ENCODE measurements at regions not wholly inside any gene's neighbourhood (a gene's known extent, or its start where the extent isn't known, plus 50 kb on each side); places are given as distances from the start of the nearest gene placed in this dataset.
"Not testable (repeated sequence)": the region's sequence is repeated elsewhere in the genome, so short reads cannot be mapped to it uniquely, and the experiment has no call there.

DNA sequence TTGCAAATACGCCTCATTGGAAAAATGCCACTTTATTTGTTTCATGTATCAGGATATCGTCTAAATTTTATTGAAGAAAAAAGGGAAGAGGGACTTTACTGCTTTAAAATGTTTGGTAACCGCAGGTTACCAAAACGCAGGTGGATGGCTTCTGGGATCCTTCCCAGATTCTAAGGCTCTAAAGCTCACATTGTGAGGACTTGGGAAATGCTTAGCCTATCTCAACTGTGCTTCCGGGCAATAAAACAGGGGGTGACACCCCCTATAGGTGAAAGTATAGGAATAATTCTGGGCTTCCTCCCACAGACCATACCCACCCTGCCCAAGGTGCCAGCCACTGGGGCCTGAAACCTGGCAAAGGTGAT is 73.2 kb upstream of the IPO5 start:
- no peak for ATAC-seq
- intact Hi-C loops (cut with DNase I): no loop called here

DNA sequence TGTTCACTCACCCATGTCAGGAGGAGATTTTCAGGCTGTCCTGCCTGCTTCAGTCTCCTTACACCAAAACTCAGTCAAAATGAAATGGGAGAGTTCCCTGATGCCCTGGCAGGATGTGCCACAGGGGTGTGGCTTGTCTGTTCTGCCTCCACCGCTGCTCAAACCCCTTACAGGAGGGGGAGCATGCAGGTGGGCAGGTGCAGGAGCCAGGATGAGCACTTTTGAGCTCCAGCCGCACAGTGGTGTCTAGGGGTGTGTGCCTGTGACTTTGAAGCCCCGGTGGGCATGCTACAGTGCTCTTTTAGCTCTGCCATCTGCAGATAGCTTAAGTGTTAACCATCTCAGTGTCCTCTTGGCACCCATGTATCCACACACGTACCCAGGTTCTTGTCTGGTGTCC is 71.9 kb upstream of the IPO5 start:
- ATAC-seq (no peak), DNase-seq (ENCODE audit: missing footprints) (no peak)
- intact Hi-C loops (cut with DNase I): no loop called here

More for the DNA sequence above, 73.2 kb upstream of the IPO5 start:
- no peak for DNase-seq (ENCODE audit: missing footprints)

DNA sequence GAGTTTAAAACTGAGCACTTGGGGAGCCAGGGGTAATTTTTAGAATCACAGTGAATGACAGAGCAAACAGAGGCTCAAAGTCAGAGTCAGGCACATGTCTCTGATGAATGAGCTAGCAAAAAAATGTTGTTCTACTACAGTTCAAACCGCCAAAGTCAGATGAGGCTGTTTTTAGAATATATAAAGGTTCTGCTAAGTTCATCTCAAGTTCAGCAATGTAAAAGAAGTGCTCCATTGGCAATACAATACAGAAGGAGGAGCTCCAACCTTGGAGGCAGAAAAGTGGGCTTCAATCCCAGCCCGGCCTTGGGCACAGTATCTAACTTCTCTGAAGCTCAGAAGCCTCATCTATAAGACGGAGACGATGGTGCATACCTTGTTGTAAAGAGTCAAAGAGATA is 70.1 kb upstream of the IPO5 start:
- ATAC-seq: no peak

DNA sequence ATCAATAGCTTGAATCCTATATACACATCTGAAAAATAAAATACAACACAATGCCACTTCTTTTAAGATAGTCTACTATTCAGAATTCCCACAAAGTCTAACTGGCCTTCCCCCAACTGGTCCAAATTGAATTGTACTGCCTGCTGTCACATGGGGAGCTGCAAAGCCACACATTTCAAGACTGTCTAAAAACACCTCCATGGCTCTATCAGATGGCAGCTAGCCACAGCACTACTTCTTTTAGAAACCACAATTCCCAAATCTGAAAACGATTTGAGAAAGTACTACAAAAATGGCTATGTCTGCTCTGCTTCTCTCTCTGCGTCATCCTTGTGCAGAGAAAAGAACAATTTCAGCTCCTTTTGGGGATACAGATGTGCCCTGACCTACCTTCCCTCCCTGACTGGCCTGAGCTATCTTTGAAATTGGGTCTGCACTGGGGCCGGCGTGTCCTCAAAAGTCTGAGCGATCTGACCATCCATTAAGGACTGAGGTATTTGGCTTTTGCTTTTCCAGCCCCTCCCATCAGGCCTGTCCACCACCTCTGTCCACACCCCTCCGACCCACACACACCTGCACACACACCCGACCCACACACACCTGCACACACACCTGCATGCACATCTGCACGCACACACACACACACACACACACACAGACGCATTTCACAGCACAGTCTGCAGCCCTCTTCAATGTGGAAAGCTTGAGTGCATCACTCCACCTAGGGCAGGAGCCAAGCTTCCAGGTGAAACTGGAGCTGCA is 68.6 kb upstream of the IPO5 start:
- DNase-seq (ENCODE audit: missing footprints) (no peak), ATAC-seq (no peak)
- intact Hi-C loops (cut with DNase I): no loop called here

More for the DNA sequence above, 70.1 kb upstream of the IPO5 start:
- DNase-seq (ENCODE audit: missing footprints): no peak
- intact Hi-C loops (cut with DNase I): no loop called here

DNA sequence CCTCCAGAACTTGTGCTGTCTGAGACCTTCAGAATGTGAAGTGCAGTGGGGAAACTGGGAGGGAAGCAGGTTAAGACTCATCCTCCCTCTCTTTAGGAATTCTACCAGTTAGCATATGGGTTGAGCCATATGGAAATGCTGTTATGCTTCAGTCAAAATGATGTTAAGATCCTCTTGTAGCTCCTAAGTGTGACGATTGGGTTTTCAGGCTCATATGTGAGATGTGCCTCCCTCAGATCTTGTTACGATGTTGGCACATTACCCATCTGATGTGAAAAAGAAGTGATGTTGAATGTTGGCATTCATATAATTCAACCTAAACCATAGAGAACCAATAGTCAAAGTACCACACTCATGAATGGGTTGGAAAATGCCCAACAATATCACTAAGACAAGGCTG is 67.8 kb upstream of the IPO5 start:
- no peak for DNase-seq (ENCODE audit: missing footprints)
- no peak for ATAC-seq
- intact Hi-C loops (cut with DNase I): no loop called here

DNA sequence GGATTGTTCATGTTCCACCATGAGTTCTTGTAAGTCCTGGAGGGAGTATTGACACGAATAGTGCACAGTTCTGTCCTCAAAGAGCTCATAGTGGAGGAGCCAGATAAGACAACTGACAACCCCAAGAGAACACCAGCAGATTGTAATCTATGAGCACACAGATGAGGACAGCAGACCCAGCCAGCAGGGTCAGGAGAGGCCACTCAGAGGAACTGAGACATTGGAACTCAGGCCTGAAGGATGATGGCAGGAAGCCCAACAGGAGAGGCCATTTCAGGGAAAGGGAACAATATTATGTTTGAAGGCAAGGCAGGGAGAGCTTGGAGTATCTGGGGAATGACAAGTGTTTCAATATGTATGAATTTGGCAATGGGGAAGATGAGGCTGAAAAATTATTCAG is 63.7 kb upstream of the IPO5 start:
- intact Hi-C loops (cut with DNase I): no loop called here
- DNase-seq (ENCODE audit: missing footprints) (no peak), ATAC-seq (peak; percentile 81)

DNA sequence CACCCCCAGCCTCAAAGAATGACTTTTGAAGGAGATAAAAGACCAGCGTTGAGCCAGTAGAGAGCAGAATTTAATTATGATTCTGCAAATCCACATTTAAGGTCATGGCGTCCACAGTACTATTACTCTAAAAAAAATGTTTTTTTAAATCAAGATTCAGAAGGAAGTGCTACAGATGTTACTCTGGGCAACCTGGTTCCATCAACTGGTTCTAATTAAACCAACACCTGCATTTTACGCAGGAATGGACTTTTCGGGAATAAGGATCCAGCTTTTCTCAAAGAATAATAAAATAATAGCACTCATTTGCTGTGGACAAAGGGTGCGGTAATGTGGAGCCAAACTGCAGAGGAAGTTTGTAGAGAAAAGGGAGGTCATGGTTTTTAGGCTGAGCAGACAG is 62.9 kb upstream of the IPO5 start:
- intact Hi-C loops (cut with DNase I): no loop called here
- ATAC-seq: no peak

DNA sequence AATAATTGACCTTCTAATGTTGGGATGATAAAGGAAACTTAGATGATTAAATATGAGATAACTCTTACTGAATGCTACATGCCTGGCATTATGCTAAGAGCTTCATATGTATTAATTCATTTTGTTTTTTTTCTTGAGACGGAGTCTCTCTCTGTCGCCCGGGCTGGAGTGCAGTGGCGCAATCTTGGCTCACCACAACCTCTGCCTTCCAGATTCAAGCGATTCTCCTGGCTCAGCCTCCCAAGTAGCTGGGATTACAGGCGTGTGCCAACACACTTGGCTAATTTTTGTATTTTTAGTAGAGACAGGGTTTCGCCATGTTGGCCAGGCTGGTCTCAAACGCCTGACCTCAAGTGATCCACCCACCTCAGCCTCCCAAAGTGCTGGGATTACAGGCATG is 61.5 kb upstream of the IPO5 start:
- DNase-seq (ENCODE audit: missing footprints); ATAC-seq; intact Hi-C loops (cut with DNase I): not testable (repeated sequence)

More for the DNA sequence above, 62.9 kb upstream of the IPO5 start:
- no peak for DNase-seq (ENCODE audit: missing footprints)

DNA sequence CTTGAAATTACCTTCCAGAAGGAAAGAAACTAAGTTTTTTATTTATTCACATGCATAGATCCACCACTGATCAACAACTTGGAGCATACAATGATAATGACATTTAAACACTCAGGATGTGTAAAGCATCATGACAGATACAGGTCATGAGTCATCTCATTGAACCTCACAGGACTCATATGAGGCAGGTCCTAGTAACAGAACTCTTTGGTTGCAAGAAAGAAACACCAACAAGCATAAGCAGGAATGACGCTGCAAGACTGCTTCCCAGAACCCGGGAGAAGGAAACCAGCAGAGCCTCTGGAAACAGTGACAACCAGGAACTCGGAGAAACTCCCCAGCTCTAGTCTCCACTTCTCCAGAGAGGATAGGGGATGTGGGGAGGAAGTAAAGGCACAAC is 60.8 kb upstream of the IPO5 start:
- DNase-seq (ENCODE audit: missing footprints) (no peak), ATAC-seq (no peak)
- intact Hi-C loops (cut with DNase I): no loop called here

DNA sequence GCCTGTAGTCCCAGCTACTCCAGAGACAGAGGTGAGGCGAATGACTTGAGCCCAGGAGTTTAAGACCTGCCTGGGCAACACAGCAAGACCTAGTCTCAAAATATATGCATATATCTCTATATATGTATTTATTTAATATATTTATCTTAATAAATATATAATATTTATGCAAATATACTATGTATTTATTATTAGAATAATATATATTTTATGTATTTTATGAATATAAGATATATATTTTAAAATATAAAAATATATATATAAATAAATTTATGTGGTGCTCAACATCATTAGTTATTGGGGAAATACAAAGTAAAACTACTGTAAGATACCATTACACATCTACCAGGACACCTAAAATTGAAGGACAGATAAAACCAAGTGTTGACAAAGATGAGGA is 58.1 kb upstream of the IPO5 start:
- DNase-seq (ENCODE audit: missing footprints) (no peak), ATAC-seq (no peak)
- intact Hi-C loops (cut with DNase I): no loop called here

DNA sequence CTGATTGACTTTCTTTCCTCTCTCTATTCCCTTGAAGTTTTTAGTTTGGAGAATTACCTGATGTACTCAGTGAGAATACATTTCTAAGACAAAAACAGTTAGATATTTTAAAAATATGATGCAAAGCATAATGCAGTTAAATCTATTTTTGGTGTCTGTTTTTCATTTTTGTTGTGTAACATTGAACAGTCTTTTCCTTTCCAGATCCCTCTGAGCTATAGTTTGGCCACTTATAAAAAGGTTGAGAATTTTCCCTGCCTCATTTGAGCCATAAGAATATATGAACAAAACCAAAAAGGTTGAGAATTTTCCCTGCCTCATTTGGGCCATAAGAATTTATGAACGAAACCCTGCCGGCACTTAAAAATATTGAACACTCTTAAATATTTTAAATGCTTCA is 57.0 kb upstream of the IPO5 start:
- DNase-seq (ENCODE audit: missing footprints) (no peak), ATAC-seq (no peak)
- intact Hi-C loops (cut with DNase I): no loop called here

DNA sequence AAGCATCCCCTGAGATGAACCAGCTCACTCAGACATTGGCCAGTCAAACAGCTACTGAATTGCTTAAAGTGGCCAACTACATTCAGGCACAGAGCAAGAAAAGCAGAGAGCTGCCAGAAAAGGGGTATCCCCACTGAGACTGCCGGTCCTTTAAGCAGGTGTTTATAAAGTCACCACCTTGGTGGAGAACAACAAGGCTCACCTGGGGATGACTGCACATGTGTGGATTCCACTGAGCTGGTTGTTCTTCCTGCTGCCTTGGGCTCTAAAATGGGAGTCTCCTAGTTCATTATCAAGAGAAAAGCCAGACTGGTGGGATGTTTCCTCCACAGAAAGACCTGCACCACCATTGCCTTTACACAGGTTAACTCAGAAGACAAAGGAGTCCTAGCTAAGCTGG is 51.8 kb upstream of the IPO5 start:
- intact Hi-C loops (cut with DNase I): no loop called here
- DNase-seq (ENCODE audit: missing footprints): no peak
- no peak for ATAC-seq

All from Right ventricle myocardium inferior (tissue), 1 donor.